ENCODE measurements at regions not wholly inside any gene's neighbourhood (a gene's known extent, or its start where the extent isn't known, plus 50 kb on each side); places are given as distances from the start of the nearest gene placed in this dataset.

GRCh38 chr9:111163716-111164389, 125.6 kb upstream of the LPAR1 start:
- ChIA-PET RAD21 (ENCODE audit: unreplicated experiment) (interaction anchor here (0.5 to 1.8 kb wide), 5 partner anchors 10 to 135 kb away, joined by 3 to 7 read pairs (median 4); no protein-coding TSS in a partner anchor), SMC1A (ENCODE audit: uncharacterized antibody, unreplicated experiment) (interaction anchor here (0.6 to 5.0 kb wide), 10 partner anchors 11 to 1104 kb away, joined by 3 to 31 read pairs (median 4); no protein-coding TSS in a partner anchor), CTCF (interaction anchor here (1.0 to 2.6 kb wide), 5 partner anchors 9 to 113 kb away, joined by 3 to 11 read pairs (median 6); no protein-coding TSS in a partner anchor), POLR2A (interaction anchor here (0.7 to 2.0 kb wide), 4 partner anchors 10 to 85 kb away, joined by 3 to 9 read pairs (median 4); no protein-coding TSS in a partner anchor)
- 21% methylated on average over 5 of the region's 5 CpGs for WGBS (ENCODE audit: insufficient coverage, insufficient replicate concordance, low lambda C conversion rate, missing lambda C conversion rate)
- H3K27ac ChIP-seq (ENCODE audit: control insufficient read depth, insufficient read depth) = no peak overlapping the region
- FAIRE-seq = no peak
- H2AFZ ChIP-seq (ENCODE audit: control insufficient read depth, low read depth, low read length) = no peak overlapping the region
- no peaks in the 10 kb centered on the region for H4K20me1 ChIP-seq (ENCODE audit: control insufficient read depth, insufficient read depth)
- no peaks in the 10 kb centered on the region for H3K36me3 ChIP-seq (ENCODE audit: control insufficient read depth in 2 of 2, insufficient read depth in 2 of 2, low read length in 1 of 2)
- H3K4me1 ChIP-seq (ENCODE audit: control insufficient read depth, insufficient read depth, low read length) = no peaks in the 10 kb centered on the region
- no peaks in the 10 kb centered on the region for H3K27me3 ChIP-seq (replicated peaks in 1 of 2; ENCODE audit: control insufficient read depth in 2 of 2, insufficient read depth in 2 of 2, low read length in 1 of 2)
- TF ChIP-seq SMC3 (IDR thresholded peaks at IDR 0.05; ENCODE audit: borderline replicate concordance, low read length) = no peak
- no peak for TF ChIP-seq EED (IDR thresholded peaks at IDR 0.05; ENCODE audit: low read depth)
- TF ChIP-seq RB1 (IDR thresholded peaks at IDR 0.05; ENCODE audit: borderline replicate concordance) = no peak
- TF ChIP-seq NR2C1 (IDR thresholded peaks at IDR 0.05) = peak; percentile 39; the same call in 1 of the 2 replicates
- no peak for TF ChIP-seq E2F4 (IDR thresholded peaks at IDR 0.05; ENCODE audit: low read depth, low read length)
- no peak for TF ChIP-seq MEF2A (IDR thresholded peaks at IDR 0.05; ENCODE audit: insufficient read depth, low read depth, low read length)
- no peak for TF ChIP-seq CREB1 (IDR thresholded peaks at IDR 0.05; ENCODE audit: low read depth)
- no peak for TF ChIP-seq EGR1 (IDR thresholded peaks at IDR 0.05; ENCODE audit: borderline replicate concordance in 1 of 2, low read depth in 2 of 2, low read length in 2 of 2)
- no peak overlapping the region for H3K4me3 ChIP-seq
- BruUV-seq (replicated peaks) = no TSS peak
- intact Hi-C loops (cut with micrococcal nuclease; ENCODE audit: unreplicated experiment) = no loop called here
- H3K9me3 ChIP-seq (replicated peaks; ENCODE audit: control insufficient read depth, insufficient read depth, low read length) = no peaks in the 10 kb centered on the region; the same call in 2 of the 3 replicates
- no peak overlapping the region for H3K9ac ChIP-seq (ENCODE audit: control insufficient read depth, insufficient read depth, low read length)
- ATAC-seq = no peak
- no peak for DNase-seq (ENCODE audit: low read depth, low spot score)
- no peaks in the 10 kb centered on the region for H3K79me2 ChIP-seq (ENCODE audit: control insufficient read depth, insufficient read depth, low read length)
- in situ Hi-C loops (cut with MboI) = no loop called here
- no peak overlapping the region for H3K4me2 ChIP-seq (ENCODE audit: control insufficient read depth, insufficient read depth)

Measured in GM12878 (cell line).